T-helper 1 cell (primary cell): ENCODE measurements at regions not wholly inside any gene's neighbourhood (a gene's known extent, or its start where the extent isn't known, plus 50 kb on each side); places are given as distances from the start of the nearest gene placed in this dataset.

Source experiments
- DNase-seq, 5 donors: peaks; one replicate each; pipeline ENCODE4 v3.0.0-alpha.2; 2012 to 2020

- DNase-seq = no peak
Measured at GRCh38 chr2:150767991-150768746, 280.7 kb upstream of the RND3 start.

GRCh38 chr2:150762571-150762970, 275.1 kb upstream of the RND3 start:
- no peak for DNase-seq

- no peak for DNase-seq
Measured at GRCh38 chr2:150759531-150759930, 272.1 kb upstream of the RND3 start.

GRCh38 chr2:150759106-150759505, 271.6 kb upstream of the RND3 start:
- DNase-seq = no peak

GRCh38 chr2:150752229-150752628, 264.8 kb upstream of the RND3 start:
- DNase-seq = no peak

GRCh38 chr2:150750720-150751119, 263.3 kb upstream of the RND3 start:
- no peak for DNase-seq

- no peak for DNase-seq
Measured at GRCh38 chr2:150742094-150742493, 254.6 kb upstream of the RND3 start.

GRCh38 chr2:150735894-150736498, 248.5 kb upstream of the RND3 start:
- DNase-seq = no peak

GRCh38 chr2:150733051-150733618, 245.7 kb upstream of the RND3 start:
- DNase-seq = no peak

GRCh38 chr2:150732491-150732890, 245.0 kb upstream of the RND3 start:
- DNase-seq = no peak

- DNase-seq = no peak
Measured at GRCh38 chr2:150732064-150732463, 244.6 kb upstream of the RND3 start.

- DNase-seq = no peak
Measured at GRCh38 chr2:150729495-150729955, 242.1 kb upstream of the RND3 start.

- DNase-seq = no peak
Measured at GRCh38 chr2:150718280-150718679, 230.8 kb upstream of the RND3 start.

- DNase-seq = no peak
Measured at GRCh38 chr2:150716186-150716585, 228.7 kb upstream of the RND3 start.

GRCh38 chr2:150715501-150715900, 228.0 kb upstream of the RND3 start:
- no peak for DNase-seq

GRCh38 chr2:150710916-150711315, 223.4 kb upstream of the RND3 start:
- DNase-seq = no peak

GRCh38 chr2:150710041-150710440, 222.6 kb upstream of the RND3 start:
- DNase-seq = no peak

GRCh38 chr2:150706561-150706960, 219.1 kb upstream of the RND3 start:
- no peak for DNase-seq

GRCh38 chr2:150705767-150706166, 218.3 kb upstream of the RND3 start:
- no peak for DNase-seq

- no peak for DNase-seq
Measured at GRCh38 chr2:150705357-150705756, 217.9 kb upstream of the RND3 start.

- no peak for DNase-seq
Measured at GRCh38 chr2:150702791-150703190, 215.3 kb upstream of the RND3 start.

GRCh38 chr2:150700666-150701580, 213.5 kb upstream of the RND3 start:
- DNase-seq = no peak

- no peak for DNase-seq
Measured at GRCh38 chr2:150699218-150699617, 211.8 kb upstream of the RND3 start.
